ENCODE measurements at regions not wholly inside any gene's neighbourhood (a gene's known extent, or its start where the extent isn't known, plus 50 kb on each side); places are given as distances from the start of the nearest gene placed in this dataset.
A peak's percentile ranks its signal among the peaks of the same experiment; 100 is the strongest.

GRCh38 chr12:91861554-91861953, 284.1 kb downstream of the BTG1 start:
- no peak for DNase-seq (ENCODE audit: low spot score)
- TF ChIP-seq, protein P1, sequence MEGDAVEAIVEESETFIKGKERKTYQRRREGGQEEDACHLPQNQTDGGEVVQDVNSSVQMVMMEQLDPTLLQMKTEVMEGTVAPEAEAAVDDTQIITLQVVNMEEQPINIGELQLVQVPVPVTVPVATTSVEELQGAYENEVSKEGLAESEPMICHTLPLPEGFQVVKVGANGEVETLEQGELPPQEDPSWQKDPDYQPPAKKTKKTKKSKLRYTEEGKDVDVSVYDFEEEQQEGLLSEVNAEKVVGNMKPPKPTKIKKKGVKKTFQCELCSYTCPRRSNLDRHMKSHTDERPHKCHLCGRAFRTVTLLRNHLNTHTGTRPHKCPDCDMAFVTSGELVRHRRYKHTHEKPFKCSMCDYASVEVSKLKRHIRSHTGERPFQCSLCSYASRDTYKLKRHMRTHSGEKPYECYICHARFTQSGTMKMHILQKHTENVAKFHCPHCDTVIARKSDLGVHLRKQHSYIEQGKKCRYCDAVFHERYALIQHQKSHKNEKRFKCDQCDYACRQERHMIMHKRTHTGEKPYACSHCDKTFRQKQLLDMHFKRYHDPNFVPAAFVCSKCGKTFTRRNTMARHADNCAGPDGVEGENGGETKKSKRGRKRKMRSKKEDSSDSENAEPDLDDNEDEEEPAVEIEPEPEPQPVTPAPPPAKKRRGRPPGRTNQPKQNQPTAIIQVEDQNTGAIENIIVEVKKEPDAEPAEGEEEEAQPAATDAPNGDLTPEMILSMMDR (IDR thresholded peaks at IDR 0.05) = no peak
- H3K27ac ChIP-seq = no peak overlapping the region
- no peak overlapping the region for H3K4me3 ChIP-seq

DNA sequence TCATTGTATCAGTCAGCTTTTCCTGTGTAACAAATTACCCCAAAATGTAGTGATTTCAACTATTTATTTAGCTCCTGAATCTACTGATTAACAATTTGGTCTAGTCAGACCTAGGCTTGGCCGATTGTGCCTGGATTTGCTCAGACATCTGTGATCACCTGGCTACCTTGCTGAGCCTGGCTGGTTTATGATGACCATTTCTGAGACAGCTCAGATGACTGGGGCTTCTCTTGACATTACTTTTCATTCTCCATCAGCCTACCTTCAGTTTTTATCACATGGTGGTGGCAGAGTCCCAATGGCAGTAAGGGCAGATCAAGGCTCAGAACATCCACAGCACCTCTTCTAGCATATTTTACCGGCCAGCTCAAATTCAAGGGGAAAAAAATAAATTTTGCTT, 286.3 kb downstream of the BTG1 start:
- no peak overlapping the region for H3K4me3 ChIP-seq
- no peak for DNase-seq (ENCODE audit: low spot score)
- TF ChIP-seq, protein P1 (IDR thresholded peaks at IDR 0.05) = no peak
- no peak overlapping the region for H3K27ac ChIP-seq

- Histone ChIP-seq H3K4me3 (no peak overlapping the region), H3K27ac (no peak overlapping the region)
- DNase-seq (ENCODE audit: low spot score) = no peak
- TF ChIP-seq, protein P1 (IDR thresholded peaks at IDR 0.05) = no peak
These were observed 287.7 kb downstream of the BTG1 start for GRCh38 chr12:91857813-91858542.

- TF ChIP-seq, protein P1 (IDR thresholded peaks at IDR 0.05) = no peak
- no peak for DNase-seq (ENCODE audit: low spot score)
- H3K27ac ChIP-seq = peak overlapping the region; percentile 45 to 70
- no peak overlapping the region for H3K4me3 ChIP-seq
These were observed 290.9 kb downstream of the BTG1 start for GRCh38 chr12:91854725-91855124.

DNA sequence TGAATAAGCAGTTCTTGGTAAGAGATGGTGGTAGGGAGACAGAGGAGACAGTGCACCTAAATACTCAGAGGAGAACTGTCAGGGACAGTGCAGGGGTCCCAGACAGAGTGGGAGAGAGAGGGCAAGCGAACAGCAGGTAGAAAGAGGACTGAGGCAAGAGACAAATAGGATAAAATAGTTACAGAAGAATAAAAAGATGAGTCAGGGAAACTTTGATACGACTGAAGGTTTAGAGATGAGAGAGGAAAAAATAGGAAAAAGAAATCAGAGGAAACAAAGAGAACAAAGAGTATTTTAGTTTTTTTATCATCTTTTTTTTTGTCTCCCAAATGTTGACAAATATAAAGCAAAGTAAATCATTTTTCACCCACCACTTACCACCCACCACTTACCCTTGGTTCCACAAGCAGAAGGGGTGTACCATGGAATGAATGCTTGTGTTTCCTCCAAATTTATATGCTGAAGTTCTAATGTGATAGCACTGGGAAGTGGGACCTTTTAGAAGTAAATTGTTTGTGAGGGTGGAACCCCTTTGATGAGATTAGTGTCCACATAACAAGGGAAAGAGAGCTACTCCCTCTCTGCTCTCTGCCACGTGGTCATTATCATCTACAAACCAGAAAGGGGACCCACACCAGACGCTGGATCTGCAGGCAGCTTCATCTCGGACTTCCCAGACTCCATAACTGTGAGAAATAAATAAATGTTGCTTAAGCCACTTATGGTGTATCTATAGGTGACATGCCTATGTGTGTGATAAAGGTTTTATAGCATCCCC, 292.1 kb downstream of the BTG1 start:
- Histone ChIP-seq H3K27ac (peak overlapping the region in 1 of 2 donors; percentile 14), H3K4me3 (no peak overlapping the region)
- DNase-seq (ENCODE audit: low spot score) = no peak
- TF ChIP-seq, protein P1 (IDR thresholded peaks at IDR 0.05) = no peak

- H3K4me3 ChIP-seq = no peak overlapping the region
These were observed 293.0 kb downstream of the BTG1 start for GRCh38 chr12:91852634-91853033.

More at GRCh38 chr12:91852634-91853033, 293.0 kb downstream of the BTG1 start:
- no peak overlapping the region for H3K27ac ChIP-seq
- TF ChIP-seq, protein P1 (IDR thresholded peaks at IDR 0.05) = no peak
- DNase-seq (ENCODE audit: low spot score) = no peak
